ENCODE measurements at regions not wholly inside any gene's neighbourhood (a gene's known extent, or its start where the extent isn't known, plus 50 kb on each side); places are given as distances from the start of the nearest gene placed in this dataset.

GRCh38 chr15:70473581-70474370 is 289.6 kb downstream of the UACA start:
- TF ChIP-seq ZNF274 (IDR thresholded peaks at IDR 0.05; ENCODE audit: low read depth, low read length) = no peak
- H3K4me3 ChIP-seq (ENCODE audit: low read length) = no peak overlapping the region

GRCh38 chr15:70471517-70471916 is 291.8 kb downstream of the UACA start:
- no peak for TF ChIP-seq ZNF274 (IDR thresholded peaks at IDR 0.05; ENCODE audit: low read depth, low read length)
- no peak overlapping the region for H3K4me3 ChIP-seq (ENCODE audit: low read length)

GRCh38 chr15:70470556-70471191 is 292.7 kb downstream of the UACA start:
- no peak for TF ChIP-seq ZNF274 (IDR thresholded peaks at IDR 0.05; ENCODE audit: low read depth, low read length)
- no peak overlapping the region for H3K4me3 ChIP-seq (ENCODE audit: low read length)

- no peak for TF ChIP-seq ZNF274 (IDR thresholded peaks at IDR 0.05; ENCODE audit: low read depth, low read length)
- no peak overlapping the region for H3K4me3 ChIP-seq (ENCODE audit: low read length)
Observed at GRCh38 chr15:70469651-70470555, 293.5 kb downstream of the UACA start.

GRCh38 chr15:70469182-70469581 is 294.2 kb downstream of the UACA start:
- H3K4me3 ChIP-seq (ENCODE audit: low read length) = no peak overlapping the region
- TF ChIP-seq ZNF274 (IDR thresholded peaks at IDR 0.05; ENCODE audit: low read depth, low read length) = no peak

- TF ChIP-seq ZNF274 (IDR thresholded peaks at IDR 0.05; ENCODE audit: low read depth, low read length) = no peak
Observed at GRCh38 chr15:70466895-70467529, 296.3 kb downstream of the UACA start.

GRCh38 chr15:70466305-70466704 is 297.1 kb downstream of the UACA start:
- no peak for TF ChIP-seq ZNF274 (IDR thresholded peaks at IDR 0.05; ENCODE audit: low read depth, low read length)
- no peak overlapping the region for H3K4me3 ChIP-seq (ENCODE audit: low read length)

More at GRCh38 chr15:70466895-70467529, 296.3 kb downstream of the UACA start:
- no peak overlapping the region for H3K4me3 ChIP-seq (ENCODE audit: low read length)

- H3K4me3 ChIP-seq (ENCODE audit: low read length) = no peak overlapping the region
- no peak for TF ChIP-seq ZNF274 (IDR thresholded peaks at IDR 0.05; ENCODE audit: low read depth, low read length)
Observed at GRCh38 chr15:70465812-70466211, 297.5 kb downstream of the UACA start.

- TF ChIP-seq ZNF274 (IDR thresholded peaks at IDR 0.05; ENCODE audit: low read depth, low read length) = no peak
- H3K4me3 ChIP-seq (ENCODE audit: low read length) = no peak overlapping the region
Observed at GRCh38 chr15:70463453-70463834, 299.9 kb downstream of the UACA start.

- H3K4me3 ChIP-seq (ENCODE audit: low read length) = no peak overlapping the region
- no peak for TF ChIP-seq ZNF274 (IDR thresholded peaks at IDR 0.05; ENCODE audit: low read depth, low read length)
Observed at GRCh38 chr15:70461992-70462391, 301.4 kb downstream of the UACA start.

- no peak for TF ChIP-seq ZNF274 (IDR thresholded peaks at IDR 0.05; ENCODE audit: low read depth, low read length)
- no peak overlapping the region for H3K4me3 ChIP-seq (ENCODE audit: low read length)
Observed at GRCh38 chr15:70461017-70461416, 302.3 kb downstream of the UACA start.

- no peak for TF ChIP-seq ZNF274 (IDR thresholded peaks at IDR 0.05; ENCODE audit: low read depth, low read length)
- no peak overlapping the region for H3K4me3 ChIP-seq (ENCODE audit: low read length)
Observed at GRCh38 chr15:70459312-70459711, 304.0 kb downstream of the UACA start.

GRCh38 chr15:70453766-70454165 is 309.6 kb downstream of the UACA start:
- no peak overlapping the region for H3K4me3 ChIP-seq (ENCODE audit: low read length)
- no peak for TF ChIP-seq ZNF274 (IDR thresholded peaks at IDR 0.05; ENCODE audit: low read depth, low read length)

GRCh38 chr15:70453238-70453637 is 310.1 kb downstream of the UACA start:
- no peak for TF ChIP-seq ZNF274 (IDR thresholded peaks at IDR 0.05; ENCODE audit: low read depth, low read length)
- no peak overlapping the region for H3K4me3 ChIP-seq (ENCODE audit: low read length)
